Femur (tissue), 1 donor: ENCODE measurements at regions not wholly inside any gene's neighbourhood (a gene's known extent, or its start where the extent isn't known, plus 50 kb on each side); places are given as distances from the start of the nearest gene placed in this dataset.
"Not testable (repeated sequence)": the region's sequence is repeated elsewhere in the genome, so short reads cannot be mapped to it uniquely, and the experiment has no call there.

Source experiments
- DNase-seq: peaks from one replicate; pipeline ENCODE4 v3.0.0-alpha.2; 2017

DNA sequence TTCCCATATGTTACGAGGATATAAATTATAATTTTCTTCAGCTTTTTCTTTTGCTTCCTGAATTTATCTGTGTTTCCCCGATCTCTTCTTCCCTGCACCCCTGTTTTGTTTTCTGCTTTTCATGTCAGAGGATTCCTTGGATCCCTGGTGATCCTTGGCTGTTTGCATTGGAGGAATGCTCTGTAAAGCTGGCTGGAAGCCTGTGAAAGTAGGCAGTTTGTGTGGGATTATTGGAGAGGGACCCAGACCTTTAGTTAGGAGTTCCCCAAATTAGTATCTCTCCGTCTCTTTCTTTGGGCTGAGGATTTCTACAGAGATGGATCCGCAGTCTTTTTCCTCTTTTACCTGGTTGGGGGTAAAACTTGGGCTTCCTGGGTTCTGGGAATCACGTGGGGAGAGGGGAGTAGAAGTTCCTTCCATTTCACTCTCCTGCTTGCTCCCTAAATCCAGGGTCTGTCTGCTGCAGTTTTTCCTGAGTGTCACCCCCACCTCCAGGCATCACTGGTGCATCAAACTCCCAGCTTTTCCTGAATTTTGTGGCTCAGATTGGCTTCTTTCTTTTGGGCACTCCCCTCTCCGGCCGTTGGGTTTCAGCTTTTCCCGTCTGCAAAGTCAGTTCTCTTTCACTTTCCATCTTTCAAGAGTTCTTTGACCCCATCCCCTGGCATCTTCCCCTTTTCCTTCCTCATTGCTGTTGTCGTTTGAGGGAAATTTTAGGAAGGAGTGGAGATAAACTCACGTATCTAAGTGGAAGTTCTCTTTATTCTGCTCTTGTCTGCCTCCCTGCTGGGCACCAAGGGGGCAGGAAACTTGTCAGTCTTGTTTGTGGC, 79.1 kb upstream of the ALX4 start:
- no peak for DNase-seq

DNA sequence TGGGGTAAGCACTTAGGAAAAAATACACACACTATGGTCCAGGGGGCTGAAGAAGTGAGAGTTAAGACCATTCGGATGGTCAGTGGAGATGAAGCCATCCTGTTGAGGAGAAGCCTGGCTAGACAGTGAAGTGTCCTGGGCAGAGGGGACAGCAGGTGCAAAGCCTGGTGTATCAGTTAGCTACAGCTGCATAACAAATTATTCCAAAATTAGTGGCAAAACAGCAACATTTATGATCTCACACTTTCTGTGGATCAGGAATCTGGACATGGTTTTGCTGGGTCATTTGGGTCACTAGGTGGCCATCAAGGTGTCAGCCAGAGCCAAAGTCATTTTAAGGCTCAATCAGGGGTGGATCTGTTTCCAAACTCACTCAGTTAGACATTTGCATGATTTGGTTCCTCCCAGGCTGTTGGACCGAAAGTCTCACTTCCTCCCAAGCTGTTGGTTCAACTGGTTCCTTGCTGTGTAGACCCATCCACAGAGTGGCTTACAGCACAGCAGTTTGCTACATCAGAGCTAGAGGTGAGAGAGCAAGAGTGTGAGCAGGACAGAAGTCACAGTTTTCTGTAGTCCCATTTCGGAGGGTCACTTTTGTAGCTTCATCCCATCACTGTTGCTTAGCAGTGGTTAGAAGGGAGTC, 80.1 kb upstream of the ALX4 start:
- DNase-seq: no peak

DNA sequence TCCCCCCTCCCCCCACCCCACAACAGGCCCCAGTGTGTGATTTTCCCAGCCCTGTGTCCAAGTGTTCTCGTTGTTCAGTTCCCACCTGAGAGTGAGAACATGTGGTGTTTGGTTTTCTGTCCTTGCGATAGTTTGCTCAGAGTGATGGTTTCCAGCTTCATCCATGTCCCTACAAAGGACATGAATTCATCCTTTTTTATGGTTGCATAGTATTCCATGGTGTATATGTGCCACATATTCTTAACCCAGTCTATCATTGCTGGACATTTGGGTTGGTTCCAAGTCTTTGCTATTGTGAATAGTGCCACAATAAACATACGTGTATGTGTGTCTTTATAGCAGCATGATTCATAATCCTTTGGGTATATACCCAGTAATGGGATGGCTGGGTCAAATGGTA, 81.1 kb upstream of the ALX4 start:
- not testable (repeated sequence) for DNase-seq

DNA sequence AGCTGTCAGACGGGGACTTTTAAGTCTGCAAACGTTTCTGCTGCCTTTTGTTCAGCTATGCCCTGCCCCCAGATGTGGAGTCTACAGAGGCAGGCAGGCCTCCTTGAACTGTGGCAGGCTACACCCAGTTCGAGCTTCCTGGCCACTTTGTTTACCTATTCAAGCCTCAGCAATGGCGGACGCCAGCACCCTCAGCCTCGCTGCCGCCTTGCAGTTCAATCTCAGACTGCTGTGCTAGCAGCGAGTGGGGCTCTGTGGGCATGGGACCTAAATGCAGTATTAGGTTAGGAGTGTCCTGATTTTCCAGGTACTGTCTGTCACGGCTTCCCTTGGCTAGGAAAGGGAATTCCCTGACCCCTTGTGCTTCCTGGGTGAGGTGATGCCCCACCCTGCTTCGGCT, 86.8 kb upstream of the ALX4 start:
- DNase-seq: not testable (repeated sequence)

DNA sequence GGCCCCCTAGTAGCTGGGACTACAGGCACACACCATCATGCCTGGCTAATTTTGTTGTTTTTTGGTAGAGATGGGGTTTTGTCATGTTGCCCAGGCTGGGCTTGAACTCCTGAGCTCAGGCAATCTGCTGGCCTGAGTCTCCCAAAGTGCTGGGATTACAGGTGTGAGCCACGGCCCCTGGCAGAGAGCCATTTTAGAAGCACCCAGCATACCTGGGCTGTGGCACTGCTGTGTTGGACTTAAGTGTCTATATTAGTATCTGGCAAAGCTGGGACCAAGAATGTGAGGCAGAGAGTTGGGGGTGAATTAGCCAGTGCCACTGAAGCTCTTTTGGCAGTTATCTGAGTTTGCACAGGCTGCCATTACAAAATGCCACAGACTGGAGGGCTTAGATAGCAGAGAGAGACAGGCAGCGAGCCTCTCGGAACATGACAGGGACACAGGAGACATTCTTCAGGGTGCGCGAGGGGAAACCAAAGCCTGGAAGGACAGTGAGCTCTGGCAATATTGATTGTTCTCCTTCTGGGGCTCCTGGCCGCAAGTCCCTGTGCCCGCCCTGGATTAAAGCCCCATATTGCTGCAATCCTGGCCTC, 87.7 kb upstream of the ALX4 start:
- no peak for DNase-seq

DNA sequence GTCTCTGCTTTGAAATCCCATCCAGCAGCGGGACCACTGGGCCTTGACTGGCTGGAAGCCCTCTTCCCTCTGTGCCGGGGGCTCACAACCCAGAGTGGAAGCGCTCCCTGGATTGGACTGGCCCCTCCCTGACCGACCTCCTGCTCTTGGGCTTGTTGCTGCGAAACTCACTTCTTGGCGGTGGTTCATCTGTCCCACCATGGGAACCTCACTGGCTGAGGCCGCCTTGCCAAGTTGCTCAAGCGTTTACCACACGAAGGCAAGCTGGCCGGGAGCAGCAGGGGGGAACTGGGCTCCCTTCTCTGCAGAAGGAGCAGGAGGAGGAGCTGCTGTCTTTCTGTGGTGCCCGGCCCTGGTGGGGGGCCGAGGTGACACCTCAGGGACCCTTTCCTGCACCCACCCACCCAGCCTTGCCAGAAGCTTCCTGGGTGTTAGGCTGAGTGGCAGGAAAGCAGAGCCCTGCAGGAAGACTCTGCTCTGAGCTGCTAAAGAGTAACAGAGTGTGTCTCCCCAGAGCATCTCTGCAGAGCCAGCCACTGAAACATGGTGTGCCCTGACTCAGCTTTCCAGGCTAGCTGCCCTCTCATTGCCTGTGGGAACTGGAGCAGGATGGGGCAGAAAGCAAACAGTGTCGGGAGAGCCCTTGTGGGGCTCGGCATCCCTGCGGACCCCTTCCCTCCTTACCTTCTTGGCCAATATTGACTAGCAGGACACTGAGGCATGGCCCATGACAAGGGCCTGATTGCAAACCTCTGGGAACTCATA, 88.5 kb upstream of the ALX4 start:
- peak; percentile 35 for DNase-seq

DNA sequence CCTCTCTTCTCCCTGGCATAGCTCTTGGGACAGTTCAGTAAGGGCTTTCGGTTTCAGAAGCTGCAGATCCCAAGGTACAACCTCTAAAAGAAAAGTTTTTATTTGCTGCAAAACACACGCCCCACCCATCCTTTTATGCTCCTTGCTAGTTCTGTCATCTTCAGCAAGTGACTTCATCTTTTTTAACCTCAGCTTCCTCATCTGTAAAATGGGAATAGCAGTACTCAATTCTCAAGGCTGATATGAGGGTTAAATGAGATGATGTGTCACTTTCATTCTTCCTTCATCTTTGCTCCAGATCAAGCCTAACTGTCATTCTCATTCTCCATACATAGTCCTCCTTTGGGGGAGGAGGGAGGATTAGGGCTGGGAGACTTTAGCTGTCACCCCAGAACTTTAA, 90.0 kb upstream of the ALX4 start:
- DNase-seq: no peak

DNA sequence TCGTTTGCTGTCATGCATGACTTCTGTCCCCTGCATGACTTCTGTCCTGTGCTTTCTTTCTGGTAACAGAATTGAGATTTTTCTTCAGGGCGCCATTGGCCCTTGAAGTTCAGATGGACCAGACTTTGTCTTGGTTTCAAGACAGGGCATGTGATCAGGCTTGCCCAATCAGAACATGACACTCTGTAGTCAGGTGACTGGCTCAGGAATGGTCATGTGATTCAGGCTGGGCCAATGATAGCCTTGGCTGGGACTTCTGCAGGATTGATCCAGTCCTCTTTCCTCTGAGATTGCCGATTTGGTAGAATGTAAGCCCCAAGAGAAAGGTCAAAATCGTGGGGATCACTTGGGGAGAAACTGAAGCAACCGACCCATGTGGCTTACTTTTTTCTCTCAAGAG, 90.5 kb upstream of the ALX4 start:
- DNase-seq: no peak

DNA sequence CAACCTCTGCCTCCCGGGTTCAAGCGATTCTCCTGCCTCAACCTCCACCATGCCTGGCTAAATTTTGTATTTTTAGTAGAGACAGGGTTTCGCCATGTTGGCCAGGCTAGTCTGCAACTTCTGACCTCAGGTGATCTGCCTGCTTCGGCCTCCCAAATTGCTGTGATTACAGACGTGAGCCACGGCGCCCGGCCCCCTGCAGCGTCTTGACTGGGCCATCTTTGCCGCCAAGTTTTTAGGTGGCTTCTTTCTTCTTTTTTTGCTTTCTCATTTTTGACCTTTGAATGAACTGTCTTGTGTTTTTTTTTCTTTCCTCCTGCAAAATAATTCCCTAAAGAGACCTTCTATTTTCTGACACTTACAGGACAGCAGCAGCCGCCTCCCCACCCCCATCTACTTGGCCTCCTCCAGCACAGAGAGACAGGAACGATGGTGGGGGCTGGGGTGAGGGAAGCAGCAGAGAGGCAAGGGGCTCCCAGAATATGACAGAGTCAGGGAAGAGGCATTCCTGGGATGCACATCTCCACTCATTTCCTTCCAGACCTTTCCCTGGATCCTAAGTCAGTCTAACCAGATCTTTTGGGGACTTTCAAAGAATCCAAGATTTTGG, 92.6 kb upstream of the ALX4 start:
- DNase-seq: no peak

DNA sequence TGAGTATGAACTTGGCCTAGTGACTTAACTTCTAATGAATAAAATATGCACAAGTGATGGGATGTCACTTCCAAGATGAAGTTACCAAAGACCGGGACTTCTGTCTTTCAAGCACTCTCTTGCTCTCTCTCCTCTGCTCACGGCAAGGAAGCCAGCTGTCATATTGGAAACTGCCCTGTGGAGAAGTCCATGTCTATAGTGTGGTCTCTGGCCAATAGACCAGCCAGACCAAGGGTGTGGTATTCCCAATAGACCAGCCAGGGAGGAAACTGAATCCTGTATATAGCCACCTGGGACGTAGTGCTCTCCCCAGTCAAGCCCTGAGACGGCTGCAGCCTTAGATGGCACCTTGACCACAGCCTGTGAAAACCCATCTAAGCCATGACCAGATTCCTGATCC, 93.2 kb upstream of the ALX4 start:
- no peak for DNase-seq

DNA sequence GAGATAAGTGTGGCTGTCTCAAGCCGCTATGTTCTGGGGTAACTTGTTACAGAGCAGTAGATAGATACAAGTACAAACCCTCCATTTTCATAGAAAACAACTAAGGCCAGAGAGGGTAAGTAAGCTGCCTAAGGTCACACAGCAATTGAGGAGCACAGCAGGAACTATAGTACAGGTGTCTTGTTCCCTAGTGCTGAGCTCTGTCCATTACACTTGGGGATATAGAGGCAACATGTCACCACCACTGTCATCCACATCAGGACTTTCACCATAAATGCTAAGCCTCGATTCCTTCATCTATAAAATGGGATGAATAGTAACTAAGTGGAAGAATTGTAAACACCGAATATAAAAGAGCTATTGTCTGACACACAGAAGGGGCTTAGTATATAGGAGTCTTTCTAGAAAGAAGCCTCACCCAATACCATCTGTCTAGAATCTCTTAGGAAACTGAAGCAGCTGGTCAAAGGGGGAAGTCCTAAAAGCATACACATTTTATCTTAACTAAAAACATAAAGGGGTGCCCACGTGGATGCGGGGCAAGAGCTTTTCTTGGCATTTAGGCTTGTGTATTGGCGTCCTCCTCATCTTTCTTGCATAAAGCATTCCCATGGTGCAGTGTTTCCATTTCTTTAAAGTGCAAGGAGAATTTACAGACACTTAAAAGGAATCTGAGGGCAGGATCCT, 93.8 kb upstream of the ALX4 start:
- DNase-seq: no peak

DNA sequence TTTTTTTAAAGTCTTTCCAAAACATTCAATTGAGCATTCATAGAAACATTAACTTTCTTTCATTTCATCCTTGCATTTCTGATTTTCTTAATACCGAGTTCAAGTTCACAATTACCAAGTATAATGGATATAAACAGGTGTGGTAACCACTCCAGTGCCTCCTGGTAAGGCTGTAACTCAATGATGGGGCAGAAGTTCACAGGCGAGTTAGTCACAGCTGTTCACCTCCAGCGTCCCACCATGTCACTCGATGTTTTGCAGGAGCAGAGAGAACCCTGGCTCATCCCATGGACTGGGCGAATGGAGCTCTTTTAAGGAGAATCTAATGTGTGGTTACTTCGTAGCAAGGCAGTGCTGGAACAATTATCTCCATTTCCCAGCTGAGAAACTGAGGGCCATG, 94.4 kb upstream of the ALX4 start:
- DNase-seq: peak; percentile 42

DNA sequence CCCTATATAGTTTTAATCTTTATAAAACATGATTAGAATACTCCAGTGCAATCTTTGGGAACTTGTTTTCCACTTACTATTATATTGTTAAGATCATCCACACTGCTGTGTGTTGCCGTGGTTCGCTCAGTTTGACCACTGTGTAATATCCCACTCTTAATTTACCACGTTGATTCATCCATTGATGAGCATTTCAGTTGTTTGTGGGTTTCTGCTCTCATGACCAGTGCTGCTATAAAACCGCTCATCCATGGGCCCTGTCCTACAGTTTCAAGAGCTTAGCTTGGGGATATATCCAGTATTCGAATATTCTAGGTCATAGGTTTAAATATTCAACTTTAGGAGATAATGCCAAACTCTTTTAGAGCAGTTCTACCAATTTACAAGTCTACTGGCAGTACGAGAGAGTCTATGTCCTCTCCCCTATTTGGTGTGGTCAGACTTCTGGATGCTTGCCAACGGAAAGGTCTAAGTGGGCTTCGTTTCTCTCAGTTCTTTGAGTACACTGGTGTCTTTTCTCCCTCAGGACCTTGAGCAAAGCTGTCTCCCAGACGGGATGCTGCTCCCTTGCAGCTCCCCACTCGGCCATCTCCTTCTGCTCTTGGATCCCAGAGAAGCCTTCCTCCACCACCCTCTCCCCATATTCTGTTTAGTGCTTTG, 94.9 kb upstream of the ALX4 start:
- DNase-seq: no peak

DNA sequence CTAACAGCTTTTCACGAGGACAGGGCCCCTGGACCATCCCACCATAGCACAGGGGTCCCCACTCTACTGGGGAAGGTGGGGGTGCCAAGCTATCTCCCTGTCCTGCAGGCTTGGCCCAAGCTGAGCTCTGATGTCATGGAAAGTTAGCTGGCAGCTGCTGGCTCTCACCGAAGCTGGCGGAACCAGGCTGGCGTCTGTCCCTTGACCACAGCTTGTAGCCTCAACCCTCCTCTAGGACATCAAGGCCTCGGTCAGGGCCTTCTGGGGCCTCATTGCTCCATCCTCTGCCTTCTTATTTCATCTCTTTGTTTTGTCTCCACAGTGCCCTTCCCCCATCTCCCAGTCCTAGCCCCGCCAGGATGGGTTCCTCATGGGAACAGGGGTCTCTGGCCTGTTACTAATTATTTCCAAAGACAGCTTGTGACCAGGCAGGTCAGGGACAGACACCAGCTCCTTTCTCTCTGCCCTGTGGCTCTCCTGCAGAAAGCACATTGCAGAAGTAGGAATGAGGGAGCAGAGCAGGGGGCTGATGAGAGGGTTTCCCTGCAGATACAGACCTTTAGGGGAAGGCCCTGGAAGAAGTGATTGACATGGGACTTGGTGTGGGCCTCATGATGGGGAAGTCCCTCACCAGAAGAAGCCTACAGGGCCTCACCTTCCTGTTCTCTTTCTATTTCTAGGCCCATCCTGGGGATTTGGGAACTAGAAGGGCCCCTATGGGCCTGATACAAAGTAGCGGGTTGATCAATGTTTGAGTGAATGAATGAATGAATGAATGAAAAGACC, 97.5 kb upstream of the ALX4 start:
- DNase-seq: peak; percentile 40

DNA sequence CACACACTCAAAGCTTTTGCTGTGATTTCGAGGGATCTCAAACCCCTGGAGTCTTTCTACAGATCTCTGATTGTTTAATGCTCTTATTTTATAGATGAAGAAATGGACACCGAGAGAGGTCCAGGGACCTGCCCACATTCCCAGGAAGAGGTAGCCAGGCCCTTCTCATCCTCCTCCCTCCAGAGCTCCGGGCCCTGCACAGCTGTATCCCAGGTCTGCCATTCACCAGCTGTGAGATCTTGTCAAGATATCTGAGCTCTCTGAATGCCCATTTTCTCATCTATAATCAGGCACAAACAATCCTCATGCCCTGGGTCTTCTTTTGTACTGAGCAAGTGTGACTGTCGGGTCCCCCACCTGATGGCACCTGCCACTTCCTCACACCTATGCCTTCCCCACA, 98.2 kb upstream of the ALX4 start:
- DNase-seq: no peak

DNA sequence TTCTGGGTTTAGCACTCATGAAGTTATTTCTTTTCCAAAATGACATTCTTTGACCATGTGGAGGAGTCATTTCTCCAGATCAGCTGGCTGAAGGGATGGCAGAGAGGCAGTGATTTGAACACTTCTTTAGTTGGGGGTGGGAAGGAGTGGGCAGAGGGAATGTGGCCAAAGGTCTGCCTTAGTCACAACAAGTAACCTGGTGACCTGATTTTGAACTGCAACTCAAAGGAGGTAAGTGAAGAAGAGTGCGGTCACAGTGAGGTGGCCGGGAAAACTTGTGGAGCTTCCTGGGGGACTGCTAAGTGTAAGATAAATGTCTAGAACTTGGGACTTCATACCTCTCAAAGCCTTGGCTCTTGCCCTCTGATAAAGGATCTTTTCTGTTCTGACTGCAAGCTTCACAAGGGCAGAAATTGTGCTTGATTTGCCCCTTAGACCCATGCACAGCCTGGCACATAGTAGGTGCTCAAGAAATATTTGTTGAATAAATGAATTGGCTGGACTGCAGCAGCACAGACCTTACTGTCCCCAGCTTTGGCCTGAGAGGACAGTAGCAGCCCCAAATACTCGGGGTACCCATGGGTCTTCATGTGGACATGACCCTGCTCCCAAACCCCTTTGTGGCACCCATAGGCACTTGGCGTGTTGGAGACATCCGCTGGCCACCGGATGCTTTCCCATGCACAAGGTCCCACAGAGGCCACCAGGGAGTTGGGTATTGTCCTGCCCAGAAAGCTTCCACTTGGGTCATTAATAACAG, 99.0 kb upstream of the ALX4 start:
- no peak for DNase-seq

DNA sequence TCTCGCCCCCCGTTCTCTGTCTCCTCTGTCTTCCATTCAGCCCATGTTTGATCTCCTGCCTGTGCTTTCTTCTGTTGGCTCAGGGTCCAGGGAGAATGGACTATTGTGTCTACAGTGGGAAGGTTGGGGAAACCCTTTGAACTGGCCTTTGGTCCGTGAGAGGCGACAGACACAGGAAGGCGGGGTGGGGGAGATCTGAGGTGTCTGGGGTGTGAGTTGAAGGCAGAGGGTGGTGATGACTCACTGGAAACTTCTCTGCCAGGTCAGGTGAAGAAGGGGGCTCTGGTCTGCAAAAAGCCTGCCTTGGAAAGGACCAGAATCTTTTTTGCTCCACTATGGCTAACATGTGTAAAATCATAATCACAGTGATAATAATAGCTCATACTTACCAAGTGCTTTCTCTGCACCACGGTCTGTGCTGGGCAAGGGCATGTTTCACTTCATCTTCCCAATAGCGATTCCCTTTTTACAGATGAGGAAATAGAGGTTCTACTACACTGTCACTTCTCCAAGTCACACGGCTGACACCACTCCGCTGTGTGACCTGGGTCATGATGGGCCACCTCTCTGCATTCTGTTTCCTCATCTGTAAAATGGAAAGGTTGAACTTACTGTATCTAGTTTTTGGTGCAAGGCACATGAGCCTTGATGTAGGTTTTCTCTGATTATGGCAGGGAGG, 99.8 kb upstream of the ALX4 start:
- no peak for DNase-seq

DNA sequence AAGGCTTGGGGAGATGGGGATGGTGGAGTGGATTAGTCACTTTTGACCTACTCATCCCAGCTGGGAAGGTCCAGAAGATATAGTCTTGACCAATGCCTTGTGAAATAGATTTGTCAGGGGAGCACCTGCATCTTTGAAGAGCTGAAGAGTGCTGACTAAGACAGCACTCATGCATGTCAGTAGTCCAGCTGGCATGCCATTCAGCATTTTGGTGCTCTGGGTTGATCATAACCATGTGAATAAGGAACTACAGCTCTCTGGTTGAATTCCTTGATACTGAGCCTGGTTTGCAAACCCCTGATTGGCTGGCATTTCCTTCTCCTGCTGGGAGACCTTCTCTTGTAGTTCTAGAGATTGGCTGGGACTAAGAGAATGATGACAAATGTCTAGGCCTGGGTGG, 106.8 kb upstream of the ALX4 start:
- DNase-seq: no peak

DNA sequence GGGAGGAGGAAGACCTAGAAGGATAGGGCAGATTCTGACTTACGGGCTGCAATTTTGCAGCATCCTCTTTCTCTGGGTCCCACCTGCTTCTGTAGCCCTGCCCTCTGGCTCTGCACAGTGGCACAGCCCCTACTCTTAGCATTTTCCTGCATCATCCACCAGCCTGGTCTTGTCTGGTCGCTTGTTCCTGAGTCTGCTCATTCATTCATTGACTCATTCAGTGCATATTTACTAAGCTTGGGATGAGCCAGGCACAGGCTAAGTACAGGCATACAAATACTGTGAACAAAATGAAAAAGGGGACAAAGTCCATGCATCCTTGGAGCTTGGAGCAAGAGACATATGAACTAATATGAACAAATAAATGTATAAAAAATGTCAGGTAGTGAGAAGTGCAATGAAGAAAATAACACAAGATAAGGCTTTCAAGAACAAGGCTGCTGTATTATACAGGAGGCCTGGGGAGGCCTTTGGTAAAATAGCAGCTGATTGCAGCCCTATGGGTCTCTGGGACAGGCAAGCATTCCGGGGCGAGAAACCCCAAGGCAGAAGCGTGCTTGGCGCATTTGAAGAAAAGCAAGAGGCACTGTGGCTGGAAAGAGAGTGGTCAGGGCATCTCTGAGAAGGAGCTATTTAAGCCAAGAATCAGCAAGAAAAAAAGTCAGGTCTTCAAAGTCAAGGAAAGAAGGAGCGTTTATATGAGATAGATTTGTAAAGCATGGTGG, 108.0 kb upstream of the ALX4 start:
- no peak for DNase-seq
